Muscle of leg (tissue), 3 donors: ENCODE measurements at regions not wholly inside any gene's neighbourhood (a gene's known extent, or its start where the extent isn't known, plus 50 kb on each side); places are given as distances from the start of the nearest gene placed in this dataset.
"Not testable (repeated sequence)": the region's sequence is repeated elsewhere in the genome, so short reads cannot be mapped to it uniquely, and the experiment has no call there.

Experiments used
- DNase-seq: peaks from one replicate; pipeline ENCODE4 v3.0.0; 2013
- H3K27ac ChIP-seq: one replicate; pipeline ENCODE4 v1.5.1; 2013; ENCODE audit warnings: mild to moderate bottlenecking, low read length, control low read depth
- H3K27me3 ChIP-seq: one replicate; pipeline ENCODE4 v1.6.1; 2013; ENCODE audit warnings: low read length; ENCODE audit not compliant: control insufficient read depth, insufficient read depth
- H3K36me3 ChIP-seq: one replicate; pipeline ENCODE4 v1.6.1; 2013; ENCODE audit warnings: low read length; ENCODE audit not compliant: control insufficient read depth, insufficient read depth
- H3K4me1 ChIP-seq: one replicate; pipeline ENCODE4 v1.6.1; 2013; ENCODE audit warnings: low read length; ENCODE audit not compliant: control insufficient read depth, insufficient read depth
- H3K4me3 ChIP-seq: one replicate; pipeline ENCODE4 v1.5.1; 2013; ENCODE audit warnings: low read length, control low read depth
- H3K9me3 ChIP-seq: replicated peaks from 2 replicates; pipeline ENCODE4 v1.6.1; 2013; ENCODE audit warnings: low read depth, low read length; ENCODE audit not compliant: control insufficient read depth
- WGBS: methylation state at CpG from one replicate; pipeline ENCODE4 v1.1.5; 2013; ENCODE audit warnings: missing lambda C conversion rate; ENCODE audit not compliant: insufficient coverage; 5-methylcytosine and 5-hydroxymethylcytosine counted together

DNA sequence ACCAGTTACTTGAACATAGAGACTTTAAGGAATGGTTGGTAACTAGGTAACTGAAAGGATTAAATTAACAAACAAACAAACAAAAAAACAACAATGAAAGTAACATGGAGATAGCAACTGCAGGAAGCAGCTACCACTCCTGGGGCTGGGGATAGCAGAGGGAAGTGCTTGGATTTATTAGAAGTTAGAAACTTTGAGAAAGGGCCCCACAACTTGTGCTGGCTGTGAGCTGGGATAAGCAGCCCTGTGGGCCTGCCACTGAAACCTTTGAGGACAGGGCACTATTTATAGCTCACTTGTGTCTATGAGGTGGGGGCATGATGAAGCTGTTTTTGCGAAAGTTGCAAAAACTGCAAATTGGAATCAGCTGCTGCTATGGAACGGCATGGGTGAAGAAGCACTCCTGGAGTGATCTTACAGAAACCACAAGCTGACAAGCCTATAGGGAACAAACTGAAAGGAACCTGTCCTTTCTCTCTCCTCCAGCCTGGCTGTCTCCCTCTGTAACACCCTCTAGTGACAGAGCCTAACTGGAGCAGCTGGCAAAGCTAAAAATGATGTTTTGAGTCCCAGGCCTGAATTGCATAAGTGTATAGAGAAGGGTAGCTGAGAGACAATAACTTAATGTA lies 91.4 kb upstream of the RANBP6 start:
- peak overlapping the region; percentile 23 for H3K27ac ChIP-seq
- DNase-seq: peak; percentile 35
- H3K4me1 ChIP-seq: peaks cover 2% of the 10 kb centered on the region

DNA sequence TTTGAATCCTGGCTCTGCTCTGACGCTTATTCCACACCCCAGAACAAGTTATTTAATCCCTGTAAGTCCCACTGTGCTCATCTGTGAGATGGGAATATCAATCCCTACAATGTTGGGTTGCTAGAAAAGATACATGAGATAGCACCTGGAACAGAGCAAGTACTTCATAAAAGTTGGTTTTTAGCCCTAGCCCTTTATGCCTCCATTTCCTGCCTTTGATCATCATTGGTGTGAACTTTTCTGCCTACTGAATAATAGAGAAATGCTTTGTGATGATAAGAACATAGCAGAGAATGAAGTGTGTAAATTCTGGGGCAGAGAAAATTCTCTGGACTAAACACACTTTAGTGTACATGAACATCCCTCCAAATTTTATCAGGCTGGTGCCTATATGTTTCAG lies 90.3 kb upstream of the RANBP6 start:
- no CpG with 5 or more reads among the region's 1 CpG for WGBS
- no peak for DNase-seq
- H3K9me3 ChIP-seq: no peaks in the 10 kb centered on the region
- H3K27me3 ChIP-seq: no peaks in the 10 kb centered on the region
- H3K4me3 ChIP-seq: no peak overlapping the region
- H3K27ac ChIP-seq: no peak overlapping the region
- H3K4me1 ChIP-seq: peaks cover 2% of the 10 kb centered on the region
- no peaks in the 10 kb centered on the region for H3K36me3 ChIP-seq

More for the DNA sequence above, 91.4 kb upstream of the RANBP6 start:
- Histone ChIP-seq H3K36me3 (no peaks in the 10 kb centered on the region), H3K9me3 (no peaks in the 10 kb centered on the region), H3K27me3 (no peaks in the 10 kb centered on the region), H3K4me3 (no peak overlapping the region)
- no CpG with 5 or more reads among the region's 2 CpGs for WGBS

DNA sequence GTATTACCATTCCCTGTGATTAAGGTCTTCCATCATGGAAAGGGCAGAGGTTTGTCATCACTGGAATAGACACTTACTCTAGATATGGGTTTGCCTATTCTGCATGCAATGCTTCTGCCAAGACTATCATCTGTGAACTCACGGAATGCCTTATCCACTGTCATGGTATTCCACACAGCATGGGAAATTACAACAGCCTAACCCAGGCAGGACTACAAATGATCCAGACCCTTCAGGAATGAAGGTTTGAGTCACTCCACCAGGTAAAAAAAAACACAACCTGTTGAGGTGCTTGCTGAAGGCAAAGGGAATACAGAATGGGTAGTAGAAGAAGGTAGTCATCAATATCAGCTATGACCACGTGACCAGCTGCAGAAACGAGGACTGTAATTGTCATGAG lies 89.0 kb upstream of the RANBP6 start:
- H3K36me3 ChIP-seq, H3K4me1 ChIP-seq, H3K4me3 ChIP-seq, H3K9me3 ChIP-seq, H3K27me3 ChIP-seq, DNase-seq, H3K27ac ChIP-seq: not testable (repeated sequence)
- WGBS: 90% methylated on average over 1 of the region's 3 CpGs

DNA sequence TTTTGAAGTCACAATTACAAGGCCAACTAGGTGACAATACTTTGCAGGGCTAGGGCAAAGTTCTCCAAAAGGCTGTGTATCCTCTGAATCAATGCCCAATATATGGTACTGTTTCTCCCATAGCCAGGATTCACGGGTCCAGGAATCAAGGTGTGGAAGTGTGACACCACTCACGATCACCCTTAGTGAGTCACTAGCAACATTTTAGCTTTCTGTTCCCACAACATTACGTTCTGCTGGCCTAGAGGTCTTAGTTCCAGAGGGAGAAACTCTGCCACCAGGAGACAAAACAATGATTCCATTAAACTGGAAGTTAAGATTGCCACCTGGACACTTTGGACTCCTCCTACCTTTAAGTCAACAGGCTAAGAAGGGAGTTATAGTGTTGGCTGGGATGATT lies 88.5 kb upstream of the RANBP6 start:
- H3K4me3 ChIP-seq, H3K27ac ChIP-seq, H3K9me3 ChIP-seq, H3K4me1 ChIP-seq, DNase-seq, H3K27me3 ChIP-seq, H3K36me3 ChIP-seq: not testable (repeated sequence)
- WGBS: 80% methylated on average over 2 of the region's 3 CpGs

DNA sequence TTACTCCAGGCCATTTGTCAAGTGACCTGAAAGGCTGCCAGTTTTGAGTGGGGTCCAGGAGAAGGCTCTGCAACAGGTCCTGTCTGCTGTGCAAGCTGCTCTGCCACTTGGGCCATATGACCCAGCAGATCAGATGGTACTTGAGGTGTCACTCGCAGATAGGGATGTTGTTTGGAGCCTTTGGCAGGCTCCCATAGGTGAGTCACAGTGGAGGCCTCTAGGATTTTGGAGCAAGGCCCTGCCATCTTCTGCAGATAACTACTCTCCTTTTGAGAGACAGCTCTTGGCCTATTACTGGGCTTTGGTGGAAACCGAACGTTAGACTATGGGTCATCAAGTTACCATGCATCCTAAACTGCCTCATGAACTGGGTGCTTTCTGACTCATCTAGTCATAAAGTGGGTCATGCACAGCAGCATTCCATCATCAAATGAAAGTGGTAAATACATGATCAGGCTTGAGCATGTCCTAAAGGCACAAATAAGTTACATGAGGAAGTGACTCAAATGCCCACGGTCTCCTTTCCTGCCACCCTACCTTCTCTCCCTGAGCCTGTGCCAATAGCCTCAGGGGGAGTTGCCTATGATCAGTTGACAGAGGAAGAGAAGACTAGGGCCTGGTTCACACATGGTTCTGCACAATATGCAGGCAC lies 87.0 kb upstream of the RANBP6 start:
- H3K27me3 ChIP-seq, H3K4me3 ChIP-seq, H3K9me3 ChIP-seq, H3K4me1 ChIP-seq, H3K36me3 ChIP-seq, H3K27ac ChIP-seq, DNase-seq: not testable (repeated sequence)
- 80% methylated on average over 2 of the region's 4 CpGs for WGBS

DNA sequence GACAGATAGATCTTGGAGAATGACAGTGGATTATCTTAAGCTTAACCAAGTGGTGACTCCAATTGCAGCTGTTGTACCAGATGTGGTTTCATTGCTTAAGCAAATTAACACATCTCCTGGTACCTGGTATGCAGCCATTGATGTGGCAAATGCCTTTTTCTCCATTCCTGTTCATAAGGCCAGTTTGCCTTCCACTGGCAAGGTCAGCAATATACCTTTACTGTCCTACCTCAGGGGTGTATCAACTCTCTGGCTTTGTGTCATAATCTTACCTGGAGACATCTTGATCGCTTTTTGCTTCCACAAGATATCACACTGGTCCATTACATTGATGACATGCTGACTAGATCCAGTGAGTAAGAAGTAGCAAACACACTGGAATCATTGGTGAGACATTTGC lies 86.3 kb upstream of the RANBP6 start:
- not testable (repeated sequence) for H3K27me3 ChIP-seq, DNase-seq, H3K36me3 ChIP-seq, H3K27ac ChIP-seq, H3K9me3 ChIP-seq, H3K4me3 ChIP-seq, H3K4me1 ChIP-seq
- WGBS: no CpG with 5 or more reads among the region's 1 CpG

DNA sequence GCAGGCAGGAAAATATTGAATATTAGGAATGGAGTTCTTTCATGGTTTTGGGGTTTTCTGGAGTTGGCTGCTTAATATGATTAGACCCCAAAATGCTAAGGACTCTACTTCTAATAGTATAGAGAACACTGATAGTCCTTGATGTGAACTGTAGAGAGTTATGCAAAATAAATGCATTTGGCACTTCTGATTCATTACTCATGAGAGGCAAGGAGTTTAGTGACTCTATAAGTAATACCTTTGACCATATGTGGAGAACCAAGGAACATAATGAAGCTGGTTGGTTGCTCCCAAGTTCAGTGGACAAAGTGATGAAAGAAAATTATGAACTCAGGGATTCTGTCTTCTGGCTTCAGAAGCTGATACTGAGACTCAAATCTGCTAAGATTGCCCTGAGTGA lies 83.9 kb upstream of the RANBP6 start:
- H3K27me3 ChIP-seq, DNase-seq, H3K4me3 ChIP-seq, H3K36me3 ChIP-seq, H3K4me1 ChIP-seq, H3K9me3 ChIP-seq, H3K27ac ChIP-seq: not testable (repeated sequence)

DNA sequence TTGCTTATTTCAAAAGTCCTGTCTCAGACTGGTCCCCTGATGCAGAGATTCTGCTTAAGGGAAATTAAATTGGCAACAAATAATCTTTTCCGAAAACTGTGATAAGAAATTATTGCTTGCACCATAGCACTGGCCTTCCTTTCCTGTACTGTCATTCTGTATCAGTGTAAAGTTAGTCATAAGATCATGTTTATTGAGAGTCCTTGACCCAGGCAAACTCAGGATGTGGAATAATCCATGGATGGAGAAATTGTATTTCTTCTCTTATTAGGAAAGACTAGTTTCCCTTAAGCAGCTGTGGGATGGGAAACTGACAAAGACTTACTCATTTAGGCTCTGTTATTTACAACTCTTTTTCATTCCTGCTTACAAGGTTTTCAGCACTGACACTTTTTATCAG lies 83.0 kb upstream of the RANBP6 start:
- no CpG with 5 or more reads among the region's 1 CpG for WGBS
- H3K27me3 ChIP-seq: no peaks in the 10 kb centered on the region
- no peaks in the 10 kb centered on the region for H3K9me3 ChIP-seq
- H3K4me3 ChIP-seq: no peak overlapping the region
- no peak for DNase-seq
- no peaks in the 10 kb centered on the region for H3K4me1 ChIP-seq
- no peaks in the 10 kb centered on the region for H3K36me3 ChIP-seq
- H3K27ac ChIP-seq: no peak overlapping the region

DNA sequence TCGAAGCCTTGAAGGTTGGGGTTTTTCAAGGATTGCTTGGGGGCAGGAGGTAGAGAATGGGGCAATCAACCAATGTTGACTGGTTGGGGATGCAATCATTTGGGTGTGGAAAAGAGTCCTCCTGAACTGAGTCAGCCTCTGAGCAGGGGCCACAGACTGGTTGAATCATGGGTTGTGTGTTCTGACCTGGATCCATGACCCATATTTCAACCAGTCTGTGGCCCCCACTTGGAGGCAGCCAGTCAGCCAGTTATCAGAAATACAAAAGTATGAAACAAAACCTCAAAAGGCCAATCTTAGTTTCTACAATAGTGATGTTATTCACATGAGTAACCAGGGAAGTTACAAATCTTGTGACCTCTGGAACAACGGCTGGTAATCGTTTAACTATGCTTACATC lies 81.4 kb upstream of the RANBP6 start:
- whole genome bisulfite sequencing: 89% methylated on average over 1 of the region's 3 CpGs
- Histone ChIP-seq H3K9me3 (no peaks in the 10 kb centered on the region), H3K27ac (no peak overlapping the region), H3K36me3 (no peaks in the 10 kb centered on the region), H3K4me1 (no peaks in the 10 kb centered on the region), H3K4me3 (no peak overlapping the region), H3K27me3 (no peaks in the 10 kb centered on the region)
- no peak for DNase-seq

DNA sequence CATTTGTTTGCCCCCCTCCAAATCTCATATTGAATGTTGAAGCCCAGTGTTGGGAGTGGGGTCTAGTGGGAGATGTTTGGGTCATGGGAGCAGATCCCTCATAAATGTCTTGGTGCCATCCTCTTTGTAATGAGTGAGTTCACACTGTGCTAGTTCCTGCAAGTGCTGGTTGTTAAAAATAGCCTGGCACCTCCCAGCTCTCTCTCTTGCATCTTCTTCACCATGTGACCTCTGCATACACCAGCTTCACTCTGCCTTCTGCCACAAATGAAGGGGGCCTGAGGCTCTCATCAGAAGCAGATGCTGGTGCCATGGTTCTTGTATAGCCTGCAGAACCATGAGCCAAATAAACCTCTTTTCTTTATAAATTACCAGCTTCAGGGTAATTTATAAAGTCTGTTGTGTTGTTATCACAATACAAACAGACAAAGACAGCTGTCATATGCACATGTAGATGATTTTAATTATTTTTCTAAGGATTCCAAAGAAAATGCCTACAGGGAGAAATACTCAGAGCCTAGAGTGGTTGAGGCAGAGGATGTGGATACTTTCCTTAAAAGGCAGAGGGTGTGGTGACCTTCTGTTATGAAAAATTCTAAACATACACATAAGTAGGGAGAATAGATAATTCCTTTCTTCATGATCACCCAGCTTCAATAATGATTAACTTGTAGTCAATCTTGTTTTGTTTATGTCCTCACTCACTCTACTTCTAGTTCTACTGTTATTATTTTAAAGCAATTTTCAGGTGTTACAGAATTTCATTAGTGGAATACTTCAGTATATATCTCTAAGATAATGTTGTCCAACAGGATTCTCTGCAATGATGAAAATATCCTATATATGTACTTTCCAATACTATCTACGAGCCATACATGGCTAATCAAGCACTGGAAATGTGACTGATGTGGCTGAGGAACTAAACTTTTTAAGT lies 75.1 kb upstream of the RANBP6 start:
- Histone ChIP-seq H3K4me1 (no peaks in the 10 kb centered on the region), H3K9me3 (no peaks in the 10 kb centered on the region), H3K36me3 (no peaks in the 10 kb centered on the region), H3K27me3 (no peaks in the 10 kb centered on the region), H3K4me3 (no peak overlapping the region), H3K27ac (no peak overlapping the region)
- peak; percentile 20 for DNase-seq
- WGBS: no CpG with 5 or more reads among the region's 1 CpG
